B cell (primary cell): ENCODE measurements at regions not wholly inside any gene's neighbourhood (a gene's known extent, or its start where the extent isn't known, plus 50 kb on each side); places are given as distances from the start of the nearest gene placed in this dataset.

ENCODE experiments used
- CTCF ChIP-seq: fragments of 200-600 bp; IDR thresholded peaks from one replicate; pipeline ENCODE4 v1.8.0; 2022; ENCODE audit warnings: antibody characterized with exemption, mild to moderate bottlenecking
- EZH2 ChIP-seq: IDR thresholded peaks from 2 replicates; pipeline ENCODE4 v1.6.1; 2012; ENCODE audit warnings: borderline replicate concordance, low read depth, mild to moderate bottlenecking, moderate library complexity, low read length; ENCODE audit not compliant: insufficient read depth, poor library complexity, severe bottlenecking

- TF ChIP-seq CTCF (no peak), EZH2 (no peak)
Measured at GRCh38 chr14:100652744-100653143, 65.5 kb upstream of the BEGAIN start.
